ENCODE measurements at regions not wholly inside any gene's neighbourhood (a gene's known extent, or its start where the extent isn't known, plus 50 kb on each side); places are given as distances from the start of the nearest gene placed in this dataset.

- DNase-seq, result no peak
Observed at GRCh38 chr2:118197011-118197675, 108.9 kb downstream of the INSIG2 start.

GRCh38 chr2:118190474-118190873 lies 102.2 kb downstream of the INSIG2 start:
- DNase-seq, result no peak

GRCh38 chr2:118186858-118187254 lies 98.6 kb downstream of the INSIG2 start:
- DNase-seq, result no peak

GRCh38 chr2:118186110-118186857 lies 98.0 kb downstream of the INSIG2 start:
- DNase-seq, result peak; percentile 93

- DNase-seq, result peak; percentile 66
Observed at GRCh38 chr2:118185210-118186109, 97.2 kb downstream of the INSIG2 start.

GRCh38 chr2:118183381-118183780 lies 95.1 kb downstream of the INSIG2 start:
- no peak for DNase-seq

- no peak for DNase-seq
Observed at GRCh38 chr2:118179445-118179844, 91.2 kb downstream of the INSIG2 start.

- DNase-seq, result no peak
Observed at GRCh38 chr2:118177884-118178283, 89.6 kb downstream of the INSIG2 start.

- no peak for DNase-seq
Observed at GRCh38 chr2:118177318-118177717, 89.0 kb downstream of the INSIG2 start.

- DNase-seq, result no peak
Observed at GRCh38 chr2:118176601-118177000, 88.3 kb downstream of the INSIG2 start.

- no peak for DNase-seq
Observed at GRCh38 chr2:118171546-118171945, 83.3 kb downstream of the INSIG2 start.

- no peak for DNase-seq
Observed at GRCh38 chr2:118169359-118170005, 81.2 kb downstream of the INSIG2 start.

GRCh38 chr2:118168615-118169014 lies 80.3 kb downstream of the INSIG2 start:
- no peak for DNase-seq

GRCh38 chr2:118167026-118167425 lies 78.8 kb downstream of the INSIG2 start:
- DNase-seq, result no peak

GRCh38 chr2:118166242-118166641 lies 78.0 kb downstream of the INSIG2 start:
- DNase-seq, result no peak

GRCh38 chr2:118165595-118165994 lies 77.3 kb downstream of the INSIG2 start:
- DNase-seq, result no peak
